Fibroblast of the aortic adventitia (primary cell): ENCODE measurements at regions not wholly inside any gene's neighbourhood (a gene's known extent, or its start where the extent isn't known, plus 50 kb on each side); places are given as distances from the start of the nearest gene placed in this dataset.

Source experiments
- DNase-seq: peaks from one replicate; pipeline ENCODE4 v3.0.0-alpha.2; 2010; ENCODE audit warnings: low read depth
- H3K4me3 ChIP-seq: 2 replicates; pipeline ENCODE4 v1.5.1; 2011; ENCODE audit warnings: low read depth, mild to moderate bottlenecking, control low read depth, low read length, moderate library complexity
- CTCF ChIP-seq: IDR thresholded peaks from 2 replicates; pipeline ENCODE4 v1.5.1; 2011; ENCODE audit warnings: mild to moderate bottlenecking, low read length, control low read depth, inconsistent platforms; ENCODE audit not compliant: insufficient read depth

- H3K4me3 ChIP-seq = no peak overlapping the region
- no peak for DNase-seq
- TF ChIP-seq CTCF = no peak
Measured at GRCh38 chr2:14143435-14143834, 489.1 kb upstream of the LRATD1 start.

- DNase-seq = no peak
- TF ChIP-seq CTCF = no peak
- H3K4me3 ChIP-seq = no peak overlapping the region
Measured at GRCh38 chr2:14148216-14148615, 484.3 kb upstream of the LRATD1 start.

GRCh38 chr2:14157816-14158215, 474.7 kb upstream of the LRATD1 start:
- no peak for TF ChIP-seq CTCF
- DNase-seq = no peak
- no peak overlapping the region for H3K4me3 ChIP-seq

- no peak for TF ChIP-seq CTCF
- no peak for DNase-seq
- no peak overlapping the region for H3K4me3 ChIP-seq
Measured at GRCh38 chr2:14180333-14180732, 452.2 kb upstream of the LRATD1 start.

GRCh38 chr2:14182227-14182946, 450.1 kb upstream of the LRATD1 start:
- no peak for TF ChIP-seq CTCF
- H3K4me3 ChIP-seq = no peak overlapping the region
- no peak for DNase-seq

- TF ChIP-seq CTCF = no peak
- DNase-seq = no peak
- H3K4me3 ChIP-seq = no peak overlapping the region
Measured at GRCh38 chr2:14185906-14186305, 446.6 kb upstream of the LRATD1 start.

- no peak overlapping the region for H3K4me3 ChIP-seq
- no peak for TF ChIP-seq CTCF
- DNase-seq = no peak
Measured at GRCh38 chr2:14188446-14188845, 444.1 kb upstream of the LRATD1 start.
